A673 (cell line): ENCODE measurements at regions not wholly inside any gene's neighbourhood (a gene's known extent, or its start where the extent isn't known, plus 50 kb on each side); places are given as distances from the start of the nearest gene placed in this dataset.

Experiments used
- BruUV-seq: library from RNA; stranded (reverse); fragments of 400-500 nt; replicated peaks from 2 replicates; lab custom pipeline; 2021; lab: Mats Ljungman, UMichigan
- CTCF ChIA-PET: fragments of 300-600 bp; sonication (Branson Sonifier 250); formaldehyde crosslinking; loops from one replicate; lab custom pipeline; 2022; ENCODE audit warnings: antibody characterized with exemption; lab: Charles Lee
- POLR2A ChIA-PET: fragments of 300-600 bp; sonication (Branson Sonifier 250); formaldehyde crosslinking; loops from one replicate; lab custom pipeline; 2022; ENCODE audit warnings: antibody characterized with exemption; ENCODE audit not compliant: low non-redundant PET; lab: Charles Lee
- DNase-seq: peaks from one replicate; pipeline ENCODE4 v3.0.0-alpha.2; 2015; ENCODE audit warnings: low spot score
- H3K27ac ChIP-seq: fragments of 200-600 bp; sonication (generic); 2 replicates; pipeline ENCODE4 v1.5.1; 2016; ENCODE audit warnings: mixed run types, low read depth, mild to moderate bottlenecking, mixed read lengths, antibody characterized with exemption, low read length; ENCODE audit not compliant: poor library complexity, severe bottlenecking
- H3K27me3 ChIP-seq: fragments of 200-600 bp; sonication (generic); replicated peaks from 2 replicates; pipeline ENCODE4 v1.6.1; 2017; ENCODE audit warnings: mixed run types, low read depth, mild to moderate bottlenecking, mixed read lengths, antibody characterized with exemption, low read length; ENCODE audit not compliant: insufficient read depth, poor library complexity
- H3K36me3 ChIP-seq: fragments of 200-600 bp; sonication (generic); 2 replicates; pipeline ENCODE4 v1.6.1; 2016; ENCODE audit warnings: mixed run types, mild to moderate bottlenecking, mixed read lengths, antibody characterized with exemption, low read length; ENCODE audit not compliant: insufficient read depth, poor library complexity, severe bottlenecking
- H3K4me1 ChIP-seq: fragments of 200-600 bp; sonication (generic); 2 replicates; pipeline ENCODE4 v1.6.1; 2017; ENCODE audit warnings: mixed run types, mild to moderate bottlenecking, mixed read lengths, antibody characterized with exemption, low read length; ENCODE audit not compliant: insufficient read depth, poor library complexity, severe bottlenecking
- H3K4me3 ChIP-seq: fragments of 200-600 bp; sonication (generic); 2 replicates; pipeline ENCODE4 v1.5.1; 2016; ENCODE audit warnings: low read depth, mixed run types, mild to moderate bottlenecking, mixed read lengths, low read length; ENCODE audit not compliant: poor library complexity, severe bottlenecking
- H3K9me3 ChIP-seq: fragments of 200-600 bp; sonication (generic); 2 replicates; pipeline ENCODE4 v1.6.1; 2016; ENCODE audit warnings: mixed run types, low read depth, mild to moderate bottlenecking, mixed read lengths, antibody characterized with exemption, low read length; ENCODE audit not compliant: poor library complexity, severe bottlenecking
- EZH2 ChIP-seq: fragments of 200-600 bp; sonication (generic); IDR thresholded peaks from 2 replicates; pipeline ENCODE4 v1.6.1; 2017; ENCODE audit warnings: borderline replicate concordance, low read depth, mild to moderate bottlenecking, mixed read lengths, antibody characterized with exemption, low read length; ENCODE audit not compliant: poor library complexity, severe bottlenecking
- intact Hi-C: fragments of 100-400 bp; cut with micrococcal nuclease; formaldehyde crosslinking; loops from one replicate; pipeline ENCODE4 v1.10.0; 2022; ENCODE audit not compliant: unreplicated experiment
- TF ChIP-seq, protein P1 (sequence below): fragments of 300-800, 200-600 bp; sonication (generic); conservative IDR thresholded peaks from 2 replicates; pipeline ENCODE4 v1.5.1; 2017; ENCODE audit warnings: low read depth, mild to moderate bottlenecking, antibody characterized with exemption, low read length, moderate library complexity, mixed read lengths

DNA sequence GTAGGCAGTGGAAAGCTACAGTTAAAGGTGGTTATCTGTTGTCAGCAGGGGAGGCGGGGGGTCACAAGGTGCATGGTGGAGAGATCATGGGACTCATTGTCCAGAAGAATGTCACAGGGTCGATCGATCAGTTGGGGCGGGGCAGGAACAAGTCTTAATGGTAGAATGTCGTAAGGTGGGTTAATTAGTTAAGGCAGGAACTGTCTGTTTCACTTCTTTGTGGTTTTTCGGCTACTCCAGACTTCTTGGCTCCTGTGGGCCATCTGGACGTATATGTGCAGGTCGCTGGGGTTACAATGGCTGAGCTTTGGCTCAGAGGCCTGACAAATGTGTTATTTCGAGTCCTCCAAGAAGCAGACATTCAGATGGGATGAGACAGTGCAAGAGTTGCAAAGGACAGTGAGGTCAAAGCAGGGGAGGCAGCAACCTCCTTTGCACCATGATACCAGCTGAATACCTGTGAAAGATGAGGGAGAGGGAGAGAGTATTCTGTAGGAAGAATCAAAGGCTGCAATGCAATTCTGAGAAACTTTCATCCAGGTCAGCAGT, 246.9 kb upstream of the TMEM132C start:
- no peak for DNase-seq

DNA sequence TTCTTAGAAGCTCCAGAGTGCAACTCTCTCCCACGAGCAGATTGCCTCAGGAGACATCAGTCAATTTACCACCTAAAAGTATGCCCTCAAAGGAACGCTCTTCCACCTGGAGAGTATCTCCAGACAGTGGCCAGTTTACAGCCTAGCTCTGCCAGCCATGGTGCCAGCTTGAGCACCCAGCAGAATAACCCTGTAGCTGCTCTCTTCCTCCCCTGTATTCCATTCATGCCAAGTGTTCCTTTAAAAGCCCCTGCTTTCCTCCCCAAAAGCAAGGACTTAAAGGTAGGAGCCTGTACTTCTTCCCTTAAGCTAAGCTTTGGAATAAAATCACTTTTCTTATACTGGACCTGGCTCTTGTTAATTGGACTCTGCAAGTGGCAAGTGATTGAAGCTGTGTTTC, 245.4 kb upstream of the TMEM132C start:
- BruUV-seq, result no TSS peak
- H3K9me3 ChIP-seq, result no peaks in the 10 kb centered on the region
- no peak for DNase-seq
- CTCF ChIA-PET, result no interaction called here
- H3K4me1 ChIP-seq, result no peaks in the 10 kb centered on the region
- TF ChIP-seq EZH2, result no peak
- TF ChIP-seq, protein P1, sequence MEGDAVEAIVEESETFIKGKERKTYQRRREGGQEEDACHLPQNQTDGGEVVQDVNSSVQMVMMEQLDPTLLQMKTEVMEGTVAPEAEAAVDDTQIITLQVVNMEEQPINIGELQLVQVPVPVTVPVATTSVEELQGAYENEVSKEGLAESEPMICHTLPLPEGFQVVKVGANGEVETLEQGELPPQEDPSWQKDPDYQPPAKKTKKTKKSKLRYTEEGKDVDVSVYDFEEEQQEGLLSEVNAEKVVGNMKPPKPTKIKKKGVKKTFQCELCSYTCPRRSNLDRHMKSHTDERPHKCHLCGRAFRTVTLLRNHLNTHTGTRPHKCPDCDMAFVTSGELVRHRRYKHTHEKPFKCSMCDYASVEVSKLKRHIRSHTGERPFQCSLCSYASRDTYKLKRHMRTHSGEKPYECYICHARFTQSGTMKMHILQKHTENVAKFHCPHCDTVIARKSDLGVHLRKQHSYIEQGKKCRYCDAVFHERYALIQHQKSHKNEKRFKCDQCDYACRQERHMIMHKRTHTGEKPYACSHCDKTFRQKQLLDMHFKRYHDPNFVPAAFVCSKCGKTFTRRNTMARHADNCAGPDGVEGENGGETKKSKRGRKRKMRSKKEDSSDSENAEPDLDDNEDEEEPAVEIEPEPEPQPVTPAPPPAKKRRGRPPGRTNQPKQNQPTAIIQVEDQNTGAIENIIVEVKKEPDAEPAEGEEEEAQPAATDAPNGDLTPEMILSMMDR, result no peak
- POLR2A ChIA-PET, result no interaction called here
- intact Hi-C loops, result no loop called here
- no peak overlapping the region for H3K27ac ChIP-seq
- H3K36me3 ChIP-seq, result no peaks in the 10 kb centered on the region
- no peak overlapping the region for H3K4me3 ChIP-seq
- peaks cover 38% of the 10 kb centered on the region for H3K27me3 ChIP-seq

More for the DNA sequence above, 246.9 kb upstream of the TMEM132C start:
- CTCF ChIA-PET, result no interaction called here
- Histone ChIP-seq H3K9me3 (no peaks in the 10 kb centered on the region), H3K27ac (no peak overlapping the region), H3K4me3 (no peak overlapping the region), H3K36me3 (no peaks in the 10 kb centered on the region), H3K27me3 (peaks cover 24% of the 10 kb centered on the region), H3K4me1 (no peaks in the 10 kb centered on the region)
- BruUV-seq, result no TSS peak
- POLR2A ChIA-PET, result no interaction called here
- no peak for TF ChIP-seq EZH2
- TF ChIP-seq, protein P1, result no peak
- intact Hi-C loops, result no loop called here

DNA sequence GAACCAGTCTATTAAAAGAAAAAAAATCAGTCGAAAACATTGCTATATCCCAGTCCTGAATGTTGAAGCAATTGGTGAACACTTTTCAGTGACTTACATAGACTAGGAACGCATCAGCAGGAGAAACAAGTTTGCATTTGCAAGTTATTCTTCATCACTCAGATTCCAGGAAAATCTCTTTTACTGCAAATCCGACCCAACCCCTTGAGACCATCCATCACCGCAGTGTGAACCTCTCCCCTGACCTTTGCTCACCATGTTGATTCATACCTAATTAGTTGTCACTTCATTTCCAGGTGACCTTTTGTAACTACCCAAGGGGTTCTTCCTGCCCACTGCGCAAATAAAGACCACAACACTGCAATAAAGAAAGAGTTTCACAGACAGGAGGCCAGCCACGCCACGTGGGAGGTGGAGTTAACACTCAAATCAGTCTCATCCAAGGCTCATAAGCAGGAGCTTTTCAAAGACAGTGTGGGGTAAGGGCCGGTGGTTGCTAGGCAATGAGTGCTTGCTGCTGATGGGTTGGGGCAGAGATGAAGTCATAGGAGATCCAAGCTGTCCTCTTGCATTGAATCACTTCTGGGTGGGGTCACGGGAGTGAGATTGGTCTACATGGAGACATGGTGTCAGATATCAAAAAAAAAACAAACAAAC, 241.3 kb upstream of the TMEM132C start:
- no peak for TF ChIP-seq EZH2
- TF ChIP-seq, protein P1, result no peak
- no peak overlapping the region for H3K4me3 ChIP-seq
- CTCF ChIA-PET, result no interaction called here

More for the DNA sequence above, 241.3 kb upstream of the TMEM132C start:
- POLR2A ChIA-PET, result no interaction called here
- Histone ChIP-seq H3K36me3 (no peaks in the 10 kb centered on the region), H3K27ac (no peak overlapping the region), H3K4me1 (no peaks in the 10 kb centered on the region), H3K27me3 (peaks cover 69% of the 10 kb centered on the region), H3K9me3 (no peaks in the 10 kb centered on the region)
- intact Hi-C loops, result no loop called here
- no peak for DNase-seq
- no TSS peak for BruUV-seq
